Upper lobe of left lung (tissue), 6 donors: ENCODE measurements at regions not wholly inside any gene's neighbourhood (a gene's known extent, or its start where the extent isn't known, plus 50 kb on each side); places are given as distances from the start of the nearest gene placed in this dataset.

ENCODE experiments used
- ATAC-seq, 2 donors: fragments of 200-7000 bp; cut with Tn5 transposase; one replicate each; pipeline ENCODE4 v1.9.1; 2022; ENCODE audit warnings: mild to moderate bottlenecking in 2 of 2, moderate library complexity in 2 of 2; ENCODE audit not compliant: low FRiP score in 2 of 2
- DNase-seq, 2 donors: peaks; one replicate each; pipeline ENCODE4 v3.0.0-alpha.2; 2019 to 2020
- H3K27ac ChIP-seq, 4 donors: fragments of 200-600 bp; sonication (generic); one replicate each; pipeline ENCODE4 v1.5.1; 2016 to 2019
- H3K27me3 ChIP-seq, 4 donors: fragments of 200-600 bp; sonication (generic); one replicate each; pipeline ENCODE4 v1.5.1; 2017 to 2019
- H3K36me3 ChIP-seq, 4 donors: fragments of 200-600 bp; sonication (generic); one replicate each; pipeline ENCODE4 v1.5.1; 2016 to 2019
- H3K4me1 ChIP-seq, 4 donors: fragments of 200-600 bp; sonication (generic); one replicate each; pipeline ENCODE4 v1.5.1; 2018 to 2019
- H3K4me3 ChIP-seq, 4 donors: fragments of 200-600 bp; sonication (generic); one replicate each; pipeline ENCODE4 v1.5.1; 2017 to 2019; ENCODE audit warnings: mild to moderate bottlenecking in 2 of 4, moderate library complexity in 1 of 4
- H3K9me3 ChIP-seq, 4 donors: fragments of 200-600 bp; sonication (generic); one replicate each; pipeline ENCODE4 v1.5.1; 2018 to 2019
- CTCF ChIP-seq, 6 experiments: fragments of 450-650 bp in 4 of 6; fragments of 200-600 bp in 2 of 6; sonication (generic) in 2 of 6; IDR thresholded peaks; one replicate each; pipeline ENCODE4 v1.5.1; 2016 to 2019; ENCODE audit warnings: antibody characterized with exemption in 6 of 6
- EP300 ChIP-seq, 4 donors: sonication (generic); formaldehyde crosslinking; IDR thresholded peaks; one replicate each; pipeline ENCODE4 v1.5.1; 2017; ENCODE audit warnings: antibody characterized with exemption in 4 of 4, control low read depth in 2 of 4
- POLR2A ChIP-seq, 4 donors: fragments of 450-650 bp; IDR thresholded peaks; one replicate each; pipeline ENCODE4 v1.5.1; 2016 to 2017; ENCODE audit warnings: antibody characterized with exemption in 4 of 4, mild to moderate bottlenecking in 2 of 4
- POLR2AphosphoS5 ChIP-seq, 2 donors: sonication (generic); formaldehyde crosslinking; IDR thresholded peaks; one replicate each; pipeline ENCODE4 v1.5.1; 2017; ENCODE audit warnings: antibody characterized with exemption in 2 of 2
- WGBS, 2 donors: methylation state at CpG; one replicate each; pipeline ENCODE4 v1.1.5; 2017 to 2018; 5-methylcytosine and 5-hydroxymethylcytosine counted together
- donor health status: DM: no; HTN: no; CAD: no; lungs with moderate emphysema.
- donor health status: DM: no; HTN: yes; CAD: no; lungs with severe emphysema.

- no peaks in the 10 kb centered on the region for H3K9me3 ChIP-seq
- ATAC-seq (peak in 1 of 2 donors; percentile 16), DNase-seq (no peak)
- no peaks in the 10 kb centered on the region for H3K4me1 ChIP-seq
- H3K27ac ChIP-seq: no peak overlapping the region
- H3K36me3 ChIP-seq: no peaks in the 10 kb centered on the region
- no peaks in the 10 kb centered on the region for H3K27me3 ChIP-seq
- WGBS, 2 donors: 63 to 75% methylated on average over 9 of the region's 9 CpGs
- no peak overlapping the region for H3K4me3 ChIP-seq
- TF ChIP-seq POLR2AphosphoS5 (IDR thresholded peaks at IDR 0.05) (no peak), EP300 (IDR thresholded peaks at IDR 0.05) (no peak), POLR2A (IDR thresholded peaks at IDR 0.05) (no peak), CTCF (IDR thresholded peaks at IDR 0.05) (no peak)
These were observed 339.5 kb downstream of the DHX15 start for GRCh38 chr4:24244663-24245490.

- Histone ChIP-seq H3K4me3 (no peak overlapping the region), H3K36me3 (no peaks in the 10 kb centered on the region), H3K27me3 (no peaks in the 10 kb centered on the region), H3K4me1 (no peaks in the 10 kb centered on the region), H3K9me3 (no peaks in the 10 kb centered on the region), H3K27ac (no peak overlapping the region)
- TF ChIP-seq EP300 (IDR thresholded peaks at IDR 0.05) (no peak), CTCF (IDR thresholded peaks at IDR 0.05) (no peak), POLR2AphosphoS5 (IDR thresholded peaks at IDR 0.05) (no peak), POLR2A (IDR thresholded peaks at IDR 0.05) (no peak)
- DNase-seq: no peak
- WGBS, 2 donors: 64 to 67% methylated on average over 2 of the region's 2 CpGs
- no peak for ATAC-seq
These were observed 340.7 kb downstream of the DHX15 start for GRCh38 chr4:24243641-24244040.

DNA sequence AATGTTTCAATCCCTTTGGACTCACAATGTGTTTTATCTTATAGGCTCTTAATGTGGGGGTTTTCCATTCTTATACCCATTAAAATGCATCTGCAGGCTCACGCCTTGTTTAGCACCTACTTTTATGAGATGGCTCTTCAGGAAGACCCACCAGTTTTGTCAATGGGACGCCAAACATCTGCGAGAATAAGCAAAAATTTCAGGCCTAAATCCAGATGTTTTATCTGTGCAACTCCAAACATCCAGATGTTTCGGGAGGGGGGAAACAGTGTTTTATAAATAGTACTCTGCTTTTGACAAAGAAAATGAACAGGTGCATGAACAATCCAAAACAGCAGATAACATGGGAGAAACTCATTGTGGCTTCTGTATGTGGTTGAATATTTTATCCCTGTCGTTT is 342.8 kb downstream of the DHX15 start:
- 83 to 85% methylated on average over 5 of the region's 5 CpGs for WGBS, 2 donors
- H3K4me1 ChIP-seq: no peaks in the 10 kb centered on the region
- no peak for TF ChIP-seq POLR2AphosphoS5 (IDR thresholded peaks at IDR 0.05)
- TF ChIP-seq CTCF (IDR thresholded peaks at IDR 0.05): no peak
- TF ChIP-seq POLR2A (IDR thresholded peaks at IDR 0.05): no peak
- no peak for TF ChIP-seq EP300 (IDR thresholded peaks at IDR 0.05)
- no peaks in the 10 kb centered on the region for H3K27me3 ChIP-seq
- no peak overlapping the region for H3K4me3 ChIP-seq
- DNase-seq (no peak), ATAC-seq (no peak)
- H3K27ac ChIP-seq: no peak overlapping the region
- no peaks in the 10 kb centered on the region for H3K9me3 ChIP-seq
- H3K36me3 ChIP-seq: no peaks in the 10 kb centered on the region

DNA sequence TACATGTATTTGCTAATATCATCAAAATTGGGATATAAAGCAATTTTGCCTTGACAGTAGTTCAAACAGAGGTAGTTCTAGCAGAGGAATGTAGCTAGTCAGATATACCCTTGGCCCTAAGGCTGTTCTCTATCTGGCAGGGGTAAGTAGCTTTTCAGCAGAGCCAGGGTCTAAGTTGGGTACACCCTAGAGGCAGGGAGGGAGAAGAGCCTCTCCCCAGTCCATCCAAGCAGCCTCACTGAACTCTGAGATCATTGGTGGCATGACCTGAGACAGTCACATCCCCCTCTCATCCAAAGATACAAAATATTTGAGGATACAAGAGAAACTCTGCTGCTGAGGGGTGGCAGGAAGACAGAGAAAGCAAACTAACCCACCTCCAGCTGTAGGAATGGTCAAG is 343.7 kb downstream of the DHX15 start:
- H3K27ac ChIP-seq: no peak overlapping the region
- no peak overlapping the region for H3K4me3 ChIP-seq
- H3K36me3 ChIP-seq: no peaks in the 10 kb centered on the region
- TF ChIP-seq CTCF (IDR thresholded peaks at IDR 0.05) (no peak), POLR2AphosphoS5 (IDR thresholded peaks at IDR 0.05) (no peak), EP300 (IDR thresholded peaks at IDR 0.05) (no peak), POLR2A (IDR thresholded peaks at IDR 0.05) (no peak)
- ATAC-seq (no peak), DNase-seq (no peak)
- no peaks in the 10 kb centered on the region for H3K27me3 ChIP-seq
- no peaks in the 10 kb centered on the region for H3K4me1 ChIP-seq
- H3K9me3 ChIP-seq: no peaks in the 10 kb centered on the region

GRCh38 chr4:24237709-24238108 is 346.6 kb downstream of the DHX15 start:
- H3K4me3 ChIP-seq: no peak overlapping the region
- DNase-seq (no peak), ATAC-seq (no peak)
- H3K27ac ChIP-seq: no peak overlapping the region
- no peaks in the 10 kb centered on the region for H3K36me3 ChIP-seq
- H3K9me3 ChIP-seq: no peaks in the 10 kb centered on the region
- H3K27me3 ChIP-seq: no peaks in the 10 kb centered on the region
- TF ChIP-seq EP300 (IDR thresholded peaks at IDR 0.05) (no peak), POLR2AphosphoS5 (IDR thresholded peaks at IDR 0.05) (no peak)
- WGBS, 2 donors: 89 to 90% methylated on average over 7 of the region's 7 CpGs
- H3K4me1 ChIP-seq: no peaks in the 10 kb centered on the region
